Cardiac fibroblast (primary cell): ENCODE measurements at regions not wholly inside any gene's neighbourhood (a gene's known extent, or its start where the extent isn't known, plus 50 kb on each side); places are given as distances from the start of the nearest gene placed in this dataset.
"Not testable (repeated sequence)": the region's sequence is repeated elsewhere in the genome, so short reads cannot be mapped to it uniquely, and the experiment has no call there.

ENCODE experiments used
- DNase-seq, 2 donors: peaks; one replicate each; pipeline versions ENCODE4 v3.0.0 to v3.0.0-alpha.2; 2010; ENCODE audit warnings: low read depth in 2 of 2
- H3K4me3 ChIP-seq, 2 donors: replicated peaks in 1 of 2; 1 replicate in 1 of 2; 2 replicates in 1 of 2; pipeline ENCODE4 v1.5.1; 2011; ENCODE audit warnings: low read depth in 2 of 2, low read length in 2 of 2, mild to moderate bottlenecking in 2 of 2, moderate library complexity in 1 of 2
- TF ChIP-seq, protein P1 (sequence below): IDR thresholded peaks from one replicate; pipeline ENCODE4 v1.5.1; 2011; ENCODE audit warnings: low read depth, mild to moderate bottlenecking, low read length, inconsistent platforms

GRCh38 chr7:110308791-110309190 is 782.1 kb upstream of the LRRN3 start:
- no peak for DNase-seq
- TF ChIP-seq, protein P1, sequence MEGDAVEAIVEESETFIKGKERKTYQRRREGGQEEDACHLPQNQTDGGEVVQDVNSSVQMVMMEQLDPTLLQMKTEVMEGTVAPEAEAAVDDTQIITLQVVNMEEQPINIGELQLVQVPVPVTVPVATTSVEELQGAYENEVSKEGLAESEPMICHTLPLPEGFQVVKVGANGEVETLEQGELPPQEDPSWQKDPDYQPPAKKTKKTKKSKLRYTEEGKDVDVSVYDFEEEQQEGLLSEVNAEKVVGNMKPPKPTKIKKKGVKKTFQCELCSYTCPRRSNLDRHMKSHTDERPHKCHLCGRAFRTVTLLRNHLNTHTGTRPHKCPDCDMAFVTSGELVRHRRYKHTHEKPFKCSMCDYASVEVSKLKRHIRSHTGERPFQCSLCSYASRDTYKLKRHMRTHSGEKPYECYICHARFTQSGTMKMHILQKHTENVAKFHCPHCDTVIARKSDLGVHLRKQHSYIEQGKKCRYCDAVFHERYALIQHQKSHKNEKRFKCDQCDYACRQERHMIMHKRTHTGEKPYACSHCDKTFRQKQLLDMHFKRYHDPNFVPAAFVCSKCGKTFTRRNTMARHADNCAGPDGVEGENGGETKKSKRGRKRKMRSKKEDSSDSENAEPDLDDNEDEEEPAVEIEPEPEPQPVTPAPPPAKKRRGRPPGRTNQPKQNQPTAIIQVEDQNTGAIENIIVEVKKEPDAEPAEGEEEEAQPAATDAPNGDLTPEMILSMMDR = no peak
- H3K4me3 ChIP-seq = no peak overlapping the region

GRCh38 chr7:110309941-110310340 is 781.0 kb upstream of the LRRN3 start:
- H3K4me3 ChIP-seq = no peak overlapping the region
- peak in 1 of 2 donors; percentile 75 for DNase-seq
- TF ChIP-seq, protein P1 = no peak

DNA sequence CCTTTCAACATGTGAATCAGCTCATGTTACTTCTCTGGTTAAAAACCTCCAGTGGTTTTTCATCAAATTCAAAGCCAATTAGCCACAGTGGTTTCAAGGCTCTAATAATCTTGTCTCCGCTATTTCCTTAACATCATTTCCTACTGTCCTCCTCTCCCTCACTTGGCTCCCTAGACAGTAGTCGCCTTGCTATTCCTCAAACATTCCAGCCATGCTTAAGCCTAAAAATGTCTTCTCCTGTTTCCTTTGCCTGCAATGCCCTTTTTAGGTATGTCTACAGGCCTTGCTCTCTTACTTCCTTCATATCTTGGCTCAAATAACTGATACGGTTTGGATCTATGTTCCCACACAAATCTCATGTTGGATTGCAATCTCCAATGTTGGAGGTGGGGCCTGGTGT is 779.4 kb upstream of the LRRN3 start:
- DNase-seq = no peak
- no peak overlapping the region for H3K4me3 ChIP-seq
- TF ChIP-seq, protein P1 = no peak

DNA sequence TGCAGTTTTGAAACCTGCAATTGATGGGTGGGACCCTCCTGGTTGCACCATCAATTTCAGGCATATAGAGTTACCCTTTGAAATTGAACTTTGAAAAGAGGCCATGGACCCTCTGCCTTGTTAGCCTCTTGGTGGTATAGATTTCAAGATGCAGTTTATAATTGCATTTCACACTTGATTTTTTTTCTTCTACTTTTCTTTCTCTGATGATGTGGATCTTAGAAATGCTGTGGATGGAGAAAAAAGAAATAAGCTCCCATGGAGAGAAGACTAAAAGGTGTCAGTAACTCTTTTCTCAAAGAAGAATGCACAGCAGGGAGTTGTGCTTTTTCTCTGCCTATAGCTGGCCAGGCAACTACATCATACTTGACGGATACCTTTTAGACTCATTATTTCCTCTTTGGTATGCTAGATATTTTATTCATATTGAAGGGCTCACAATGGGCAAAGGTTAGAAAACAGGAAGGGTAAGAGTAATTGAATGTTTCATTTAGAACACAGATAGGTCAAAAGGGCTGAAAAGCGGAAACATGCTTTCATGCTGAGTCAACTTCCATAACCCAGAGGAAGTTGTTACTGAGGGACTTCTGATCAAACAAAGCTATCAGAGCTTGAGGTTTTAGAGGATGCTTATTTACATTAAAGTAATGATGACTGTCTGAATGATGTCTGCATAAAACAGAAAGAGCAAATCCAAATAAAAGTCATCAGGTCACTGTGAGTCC is 773.2 kb upstream of the LRRN3 start:
- no peak overlapping the region for H3K4me3 ChIP-seq
- peak; percentile 1 to 62 for DNase-seq
- TF ChIP-seq, protein P1 = no peak

DNA sequence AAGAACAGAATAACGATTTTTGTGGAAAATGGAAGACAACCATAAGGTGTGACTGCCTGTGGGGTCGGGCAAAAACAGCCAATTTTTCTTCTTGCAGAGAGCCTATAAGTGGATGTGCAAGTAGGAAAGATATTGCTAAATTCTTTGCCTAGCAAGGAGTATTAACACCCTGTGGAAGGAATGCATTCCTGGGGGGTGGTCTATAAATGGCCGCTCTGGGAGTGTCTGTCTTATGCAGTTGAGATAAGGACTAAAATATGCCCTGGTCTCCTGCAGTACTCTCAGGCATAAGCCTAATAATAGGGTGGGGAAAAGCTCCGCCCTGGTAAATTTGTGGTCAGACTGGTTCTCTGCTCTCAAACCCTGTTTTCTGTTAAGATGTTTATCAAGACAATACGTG is 770.6 kb upstream of the LRRN3 start:
- not testable (repeated sequence) for H3K4me3 ChIP-seq, DNase-seq

GRCh38 chr7:110322796-110323195 is 768.1 kb upstream of the LRRN3 start:
- no peak overlapping the region for H3K4me3 ChIP-seq
- TF ChIP-seq, protein P1 = no peak
- no peak for DNase-seq

DNA sequence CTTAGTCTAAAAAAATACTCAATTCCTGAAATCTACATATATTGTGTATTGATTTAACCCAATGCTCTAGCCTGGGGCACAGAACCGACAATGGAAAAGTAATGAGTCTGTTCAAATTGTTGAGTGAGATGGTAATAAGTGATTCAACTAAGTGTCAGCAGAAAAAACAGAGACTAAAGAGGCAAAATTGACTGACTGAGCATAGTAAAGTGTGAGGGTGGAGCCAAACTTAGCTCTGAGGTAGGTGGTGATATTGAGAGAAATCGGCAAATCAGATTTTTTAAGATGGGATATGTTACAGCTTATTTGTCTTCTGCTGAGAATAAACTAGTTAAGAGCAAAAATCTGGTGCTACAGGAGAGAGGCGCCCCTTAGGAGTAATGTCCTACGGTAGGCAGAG is 764.0 kb upstream of the LRRN3 start:
- TF ChIP-seq, protein P1 = no peak
- no peak overlapping the region for H3K4me3 ChIP-seq
- no peak for DNase-seq
